HG03095 (cell line): ENCODE measurements at regions not wholly inside any gene's neighbourhood (a gene's known extent, or its start where the extent isn't known, plus 50 kb on each side); places are given as distances from the start of the nearest gene placed in this dataset.
A peak's percentile ranks its signal among the peaks of the same experiment; 100 is the strongest.
"Not testable (repeated sequence)": the region's sequence is repeated elsewhere in the genome, so short reads cannot be mapped to it uniquely, and the experiment has no call there.

Source experiments
- ATAC-seq: cut with Tn5 transposase; IDR thresholded peaks from one replicate; pipeline ENCODE4 v1.9.1; 2021; ENCODE audit warnings: moderate library complexity; ENCODE audit not compliant: unreplicated experiment

DNA sequence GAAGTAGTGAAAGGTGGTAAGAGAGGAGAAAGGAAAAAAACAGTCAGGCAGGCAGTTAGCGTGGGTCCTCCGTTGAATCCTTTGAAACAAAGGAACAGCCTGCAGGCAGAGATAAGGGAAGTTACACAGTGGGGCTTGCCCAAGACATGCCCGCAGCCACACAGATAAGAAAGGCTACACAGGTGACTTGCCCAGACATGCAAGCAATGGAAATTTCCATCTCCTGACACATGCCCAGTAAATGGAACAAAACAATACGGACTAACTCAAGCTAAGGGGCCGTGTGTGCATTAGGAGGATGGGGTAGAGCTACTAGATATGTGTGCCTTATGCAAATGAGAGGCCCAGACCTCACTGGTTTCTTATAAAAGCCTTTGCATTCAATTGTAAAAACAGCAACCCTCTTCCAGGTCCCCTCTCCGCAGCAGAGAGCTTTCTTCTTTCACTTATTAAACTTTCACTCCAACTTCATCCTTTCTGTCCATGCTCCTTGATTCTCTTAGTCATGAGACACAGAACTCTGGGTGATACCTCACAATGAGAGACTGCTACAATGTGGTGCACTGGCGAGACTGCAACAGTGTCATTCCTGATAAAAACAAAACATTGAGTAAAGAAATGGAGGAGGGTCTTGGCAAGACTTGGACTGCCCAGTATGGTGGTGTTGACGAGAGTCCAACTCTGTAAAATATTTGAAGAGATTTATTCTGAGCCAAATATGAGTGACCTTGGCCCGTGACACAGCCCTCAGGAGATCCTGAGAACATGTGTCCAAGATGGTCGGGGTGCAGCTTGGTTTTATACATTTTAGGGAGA is 997.4 kb upstream of the PRKX start:
- peak; percentile 69 for ATAC-seq

DNA sequence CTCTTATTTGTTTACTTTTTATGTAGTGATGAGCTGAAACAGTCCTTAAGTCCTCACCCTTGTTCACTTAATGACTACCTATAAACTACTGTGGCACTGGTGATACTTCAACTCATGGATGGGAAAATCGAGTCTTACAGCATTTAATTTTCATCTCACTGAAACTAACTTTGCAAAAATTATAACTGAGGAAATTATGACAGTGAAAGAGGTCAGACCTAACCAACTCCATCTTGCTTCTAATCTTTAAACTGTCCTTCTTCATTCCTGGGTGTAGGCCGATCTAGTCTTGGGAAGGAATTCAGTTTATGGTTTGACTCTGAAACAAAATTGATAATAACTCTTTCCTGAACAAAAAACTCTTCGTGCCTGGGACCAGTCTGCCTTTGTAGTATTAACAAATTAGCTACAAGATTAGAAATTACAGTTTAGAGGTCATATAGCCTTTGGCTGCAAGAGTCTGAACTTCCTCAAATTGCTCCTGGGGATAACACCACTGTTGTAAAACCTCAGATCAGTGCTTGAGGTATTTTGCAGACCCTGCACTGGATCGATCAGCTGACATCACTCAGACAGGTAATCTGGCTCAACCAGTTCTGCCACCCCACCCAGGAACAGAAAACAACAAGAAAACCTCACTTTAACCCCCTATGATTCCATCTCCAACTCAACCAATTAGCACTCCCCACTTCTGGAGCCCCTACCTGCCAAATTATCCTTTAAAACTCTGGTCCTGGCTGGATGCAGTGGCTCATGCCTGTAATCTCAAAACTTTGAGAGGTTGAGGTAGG is 995.7 kb upstream of the PRKX start:
- ATAC-seq, result no peak

DNA sequence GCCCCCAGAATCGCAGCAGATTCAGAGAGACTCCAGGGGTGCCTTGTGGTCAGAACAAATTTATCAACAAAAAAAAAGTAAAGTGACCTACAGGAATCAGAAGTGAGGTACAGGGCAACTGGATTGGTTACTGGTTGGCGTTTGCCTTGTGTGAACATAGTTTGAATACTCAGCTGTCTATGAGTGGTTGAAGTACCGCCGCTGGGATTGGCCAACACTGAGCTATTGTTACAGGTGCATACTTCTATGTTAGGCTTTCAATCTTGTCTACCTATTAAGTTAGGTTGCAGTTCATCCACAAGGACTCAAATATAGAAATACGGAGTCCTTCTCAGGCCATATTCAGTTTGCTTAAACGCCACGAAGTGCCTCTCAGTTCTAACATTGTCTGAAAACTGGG is 993.5 kb upstream of the PRKX start:
- ATAC-seq, result no peak

DNA sequence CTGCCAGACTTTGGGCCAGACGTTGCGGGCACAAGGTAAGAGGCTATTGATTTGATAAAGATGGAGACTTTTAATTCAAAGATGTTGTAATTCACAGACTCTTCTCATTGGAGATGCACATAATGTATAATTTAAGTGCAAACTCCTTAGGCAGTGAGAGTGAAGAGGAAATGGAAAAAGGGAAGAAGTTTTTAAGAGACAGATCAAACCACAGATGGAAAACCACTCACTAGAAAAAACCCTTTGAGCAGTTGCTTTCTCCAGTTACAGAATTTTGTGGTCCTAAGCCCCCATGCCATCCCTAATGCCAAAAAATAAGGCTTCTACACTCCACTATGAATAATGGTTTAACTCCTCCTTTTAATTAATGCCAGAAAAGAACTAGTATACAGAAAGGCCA is 977.1 kb upstream of the PRKX start:
- ATAC-seq, result no peak

DNA sequence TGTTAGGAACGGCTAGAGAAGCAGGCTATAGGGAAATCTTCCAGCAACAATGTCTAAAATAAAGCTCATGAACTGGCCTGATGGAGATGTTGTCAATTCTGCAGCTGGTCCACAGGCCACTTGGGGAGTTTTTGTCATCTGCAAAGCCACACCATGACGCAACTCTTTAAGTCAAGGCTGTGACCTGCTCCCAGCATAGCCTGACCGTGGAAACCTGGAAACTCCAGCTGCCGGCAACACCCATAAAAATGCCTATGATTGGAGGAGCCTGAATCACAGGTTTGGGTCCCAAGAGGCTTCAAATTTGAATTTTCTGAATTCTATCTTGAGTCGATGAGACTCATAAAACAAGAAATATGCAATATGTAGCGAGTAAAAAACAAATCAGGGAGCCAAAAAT is 969.2 kb upstream of the PRKX start:
- no peak for ATAC-seq

DNA sequence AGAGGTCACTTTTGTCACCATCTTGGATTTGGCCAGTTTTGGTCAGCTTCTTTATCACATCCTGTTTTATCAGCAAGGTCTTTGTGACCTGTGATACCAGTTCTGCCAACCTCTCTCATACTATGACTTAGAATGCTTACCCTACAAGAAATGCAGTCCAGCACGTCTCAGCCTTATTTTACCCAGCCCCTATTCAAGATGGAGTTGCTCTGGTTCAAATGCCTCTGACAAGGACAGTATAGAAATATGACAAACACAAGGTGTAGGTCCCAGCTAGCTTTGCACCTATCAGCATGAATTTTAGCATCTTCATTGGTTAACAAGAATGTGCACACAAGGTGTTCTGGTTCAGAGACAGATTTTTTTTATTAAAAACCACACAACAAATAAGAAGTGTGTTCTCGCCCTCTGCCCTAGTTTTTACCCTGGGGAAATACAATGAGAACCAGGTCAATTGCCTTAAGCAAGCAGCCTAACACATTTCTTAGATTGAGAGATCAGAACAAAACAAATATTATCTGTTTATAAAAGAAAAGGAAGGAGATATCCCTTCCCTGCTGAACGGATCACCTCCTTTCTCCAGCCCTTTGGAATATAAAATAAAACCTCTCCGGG is 962.3 kb upstream of the PRKX start:
- ATAC-seq, result no peak

DNA sequence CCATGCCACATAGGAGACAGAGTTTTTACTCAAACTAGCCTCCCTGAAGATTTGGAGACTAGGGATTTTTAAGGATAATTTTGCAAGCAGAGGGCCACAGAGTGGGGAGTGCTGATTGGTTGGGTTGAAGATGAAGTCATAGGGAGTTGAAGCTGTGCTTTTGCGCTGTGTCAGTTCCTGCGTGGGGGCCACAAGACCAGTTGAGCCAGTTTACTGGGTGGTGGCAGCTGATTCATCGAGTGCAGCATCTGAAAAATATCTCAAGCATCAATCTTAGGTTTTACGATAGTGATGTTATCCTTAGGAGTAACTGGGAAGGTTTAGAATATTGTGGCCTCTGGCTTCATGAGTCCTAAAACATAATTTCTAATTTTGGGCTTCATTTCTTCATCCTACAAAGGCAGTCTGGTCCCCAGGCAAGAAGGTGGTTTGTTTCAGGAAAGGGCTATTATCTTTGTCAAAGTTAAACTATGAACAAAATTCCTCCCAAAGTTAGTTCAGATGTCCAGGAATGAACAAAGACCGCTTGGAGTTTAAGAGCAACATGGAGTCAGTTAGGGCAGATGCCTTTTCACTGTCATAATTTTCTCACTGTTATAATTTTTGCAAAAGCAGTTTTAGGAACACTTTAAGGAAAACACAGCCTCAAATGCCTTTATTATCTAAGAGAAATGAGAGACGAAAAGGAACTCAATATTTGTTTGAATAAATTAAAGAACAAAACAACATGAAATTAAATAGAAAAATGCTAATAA is 960.8 kb upstream of the PRKX start:
- no peak for ATAC-seq

DNA sequence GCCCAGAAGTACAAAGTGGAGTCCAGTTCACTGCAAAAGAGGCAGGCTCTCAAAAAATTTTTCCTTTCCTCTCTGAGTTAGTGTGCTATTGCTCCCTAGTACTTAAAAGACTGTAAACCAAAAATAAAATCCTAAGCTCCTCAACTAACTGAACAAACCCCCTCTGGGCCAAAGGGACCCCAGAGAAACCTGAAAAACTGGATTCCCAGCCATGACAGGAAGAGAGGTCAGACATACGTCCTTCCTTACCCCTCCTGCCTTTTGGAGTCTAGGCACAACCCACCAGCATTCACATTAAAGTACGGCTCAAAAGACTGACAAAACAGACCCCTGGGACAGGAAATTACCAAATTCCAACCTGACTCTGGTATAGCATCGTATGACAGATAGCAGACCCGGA is 957.9 kb upstream of the PRKX start:
- no peak for ATAC-seq

DNA sequence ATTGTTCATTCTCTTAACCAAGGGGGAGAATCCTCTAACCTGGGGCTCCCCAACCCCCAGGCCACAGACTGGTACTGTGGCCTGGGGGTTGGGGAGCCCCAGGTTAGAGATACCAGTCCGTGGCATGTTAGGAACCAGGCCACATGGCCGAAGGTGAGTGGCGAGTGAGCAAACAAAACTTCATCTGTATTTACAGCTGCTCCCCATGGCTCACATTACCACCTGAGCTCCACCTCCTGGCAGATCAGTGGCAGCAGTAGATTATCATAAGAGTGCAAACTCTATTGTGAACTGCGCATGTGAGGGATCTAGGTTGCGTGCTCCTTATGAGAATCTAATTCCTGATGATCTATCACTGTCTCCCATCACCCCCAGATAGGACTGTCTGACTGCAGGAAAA is 957.2 kb upstream of the PRKX start:
- no peak for ATAC-seq

DNA sequence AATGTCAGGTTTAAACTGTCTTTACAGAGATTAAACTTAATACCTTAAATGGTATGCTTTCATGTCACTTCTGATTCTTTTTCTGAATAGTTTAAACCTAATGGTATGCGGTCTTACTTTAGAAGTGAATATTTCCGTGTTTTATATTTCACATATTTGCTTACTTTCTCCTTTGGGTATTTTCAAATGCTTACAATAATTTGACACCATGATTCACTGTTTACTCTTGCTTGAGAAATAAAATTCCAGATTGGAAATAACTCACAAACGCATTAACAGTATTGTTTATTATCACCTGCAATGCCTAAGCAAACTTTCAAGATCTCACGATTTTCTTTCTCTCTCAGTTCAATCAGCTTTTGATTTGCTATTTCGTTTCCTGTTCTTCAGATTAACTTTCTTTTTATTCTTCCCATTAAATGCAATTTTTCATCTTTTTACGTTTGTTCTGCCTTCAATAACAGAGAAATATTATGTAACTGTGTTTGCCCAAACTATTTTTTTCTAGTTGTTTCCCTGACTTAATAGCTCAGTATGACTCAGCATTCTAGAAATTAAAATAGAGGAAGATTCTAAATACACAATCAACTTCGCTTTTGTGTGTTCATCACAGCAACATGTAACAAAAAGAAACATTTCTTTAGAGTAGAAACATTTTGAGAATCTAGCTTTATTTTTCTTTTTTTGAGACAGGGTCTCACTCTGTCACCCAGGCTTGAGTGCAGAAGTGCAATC is 955.5 kb upstream of the PRKX start:
- ATAC-seq, result no peak

DNA sequence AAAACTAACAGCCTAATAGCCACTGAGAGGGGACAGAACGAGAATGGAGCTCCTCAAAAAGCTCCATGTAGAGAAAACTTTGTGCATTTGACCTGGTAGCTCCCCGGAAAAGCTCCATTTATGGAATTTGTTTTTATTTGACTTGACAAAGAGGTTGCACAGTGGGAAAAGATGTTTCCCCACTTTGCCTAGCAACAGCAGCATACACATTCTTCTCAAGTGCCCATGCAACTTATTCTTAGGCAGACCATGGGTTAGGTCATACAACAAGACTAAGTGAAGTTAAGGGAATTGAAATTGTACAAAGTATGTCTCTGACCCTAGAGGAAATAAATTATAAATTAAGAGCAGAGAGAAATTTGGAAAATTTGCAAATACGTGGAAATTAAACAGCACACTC is 949.6 kb upstream of the PRKX start:
- ATAC-seq, result no peak

DNA sequence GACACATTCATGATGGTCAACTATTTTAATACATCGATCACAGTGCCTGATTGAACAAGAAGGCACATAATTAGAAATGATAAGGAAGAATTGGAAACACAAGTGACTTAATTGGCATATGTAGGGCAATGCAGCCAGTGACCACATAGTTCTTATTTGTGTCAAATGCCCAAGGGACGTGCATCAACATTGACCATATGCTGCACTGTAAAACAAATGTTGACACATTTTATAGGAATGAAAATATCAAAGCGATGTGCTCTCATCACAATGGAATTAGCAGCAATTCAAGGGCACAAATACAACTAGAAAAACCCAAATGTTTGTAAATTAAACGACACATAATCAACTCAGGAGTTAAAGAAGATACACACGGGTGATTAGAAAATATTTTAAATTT is 948.3 kb upstream of the PRKX start:
- ATAC-seq, result no peak

DNA sequence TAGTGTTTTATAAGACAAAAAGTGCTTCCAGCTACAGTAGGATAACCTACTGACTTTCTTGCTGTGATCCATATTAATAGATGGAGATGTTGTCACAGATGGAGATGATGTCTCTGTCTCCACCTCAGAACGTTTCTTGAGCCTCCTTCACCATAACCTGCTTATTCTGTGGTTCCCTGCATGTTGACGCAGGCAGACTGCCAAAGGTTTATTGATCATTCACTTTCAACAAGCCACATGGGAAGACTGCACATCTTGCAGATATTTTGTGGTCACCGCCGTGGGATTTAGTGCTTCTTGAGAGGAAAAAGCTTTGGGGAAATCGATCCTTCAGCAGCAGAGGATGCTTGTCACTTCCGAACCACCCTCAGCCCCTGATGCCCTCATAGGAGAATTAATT is 943.0 kb upstream of the PRKX start:
- no peak for ATAC-seq

DNA sequence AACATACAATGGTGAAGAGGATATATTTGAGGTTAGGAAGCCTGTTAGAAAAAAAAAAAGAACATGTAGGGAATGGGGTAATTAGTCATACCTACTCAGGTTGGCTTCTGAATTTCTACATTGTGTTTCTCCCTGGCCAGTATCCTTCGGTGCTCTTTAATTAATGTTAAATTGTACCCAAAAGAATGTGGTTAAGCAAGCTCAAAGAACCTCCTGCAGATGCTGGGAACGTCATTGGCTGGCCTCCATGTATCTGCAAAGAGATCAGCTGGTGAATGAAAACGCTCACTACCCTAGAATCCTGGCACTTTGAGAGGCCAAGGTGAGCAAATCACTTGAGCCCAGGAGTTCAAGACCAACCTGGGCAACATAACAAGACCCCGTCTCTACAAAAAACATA is 942.3 kb upstream of the PRKX start:
- no peak for ATAC-seq

DNA sequence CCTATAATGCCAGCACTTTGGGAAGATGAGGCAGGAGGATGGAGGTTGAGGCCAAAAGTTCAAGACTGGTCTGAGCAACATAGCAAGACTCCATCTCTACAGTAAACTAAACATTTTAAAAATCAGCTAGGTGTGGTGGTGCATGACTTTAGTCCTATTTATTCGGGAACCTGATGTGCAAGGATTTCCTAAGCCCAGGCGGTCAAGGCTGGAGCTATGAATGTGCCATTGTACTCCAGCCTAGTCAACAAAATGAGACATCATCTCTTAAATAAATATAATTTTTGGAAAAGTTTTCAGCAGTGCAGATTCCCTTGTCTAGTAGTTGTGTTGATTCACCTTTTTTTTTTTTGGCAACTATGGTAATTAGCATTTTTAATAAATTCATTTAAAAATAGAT is 928.7 kb upstream of the PRKX start:
- no peak for ATAC-seq

DNA sequence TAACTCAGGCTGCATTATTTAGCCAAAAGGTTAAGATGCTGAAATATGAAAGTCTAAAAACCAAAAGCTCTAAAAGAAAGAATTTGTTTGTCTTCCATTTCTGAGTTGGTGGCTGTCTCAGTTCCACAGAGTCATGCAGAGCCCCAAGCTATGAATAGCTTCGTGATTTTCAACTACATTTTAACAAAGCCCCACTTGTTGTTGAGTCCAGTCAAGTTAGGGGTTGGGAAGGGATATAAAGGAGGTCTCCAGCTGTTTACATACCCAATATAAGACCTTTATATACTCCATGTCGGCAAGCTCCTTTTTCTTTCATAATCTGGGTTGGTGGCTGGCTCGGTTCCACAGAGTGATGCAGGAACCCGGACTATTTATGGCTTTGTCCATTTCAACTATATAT is 924.6 kb upstream of the PRKX start:
- ATAC-seq, result no peak

DNA sequence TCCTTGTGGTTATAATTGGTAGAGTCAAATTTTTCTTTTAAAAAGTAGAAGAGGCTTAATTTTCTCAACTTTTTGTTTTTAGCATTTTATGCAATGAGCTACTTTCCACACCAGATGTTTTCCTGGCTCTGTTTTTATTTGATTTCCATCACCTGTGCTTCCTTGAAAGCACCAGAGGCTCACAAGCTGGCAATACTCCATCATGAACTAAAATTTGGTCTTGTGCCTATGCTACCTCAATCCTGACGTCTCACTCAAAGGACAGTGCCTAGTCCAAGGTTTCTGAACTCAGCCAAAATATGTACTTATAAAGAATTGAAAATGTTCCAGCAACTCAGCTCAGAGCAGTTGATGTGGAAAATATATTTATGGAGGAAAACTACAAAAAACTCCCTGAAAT is 914.0 kb upstream of the PRKX start:
- no peak for ATAC-seq

DNA sequence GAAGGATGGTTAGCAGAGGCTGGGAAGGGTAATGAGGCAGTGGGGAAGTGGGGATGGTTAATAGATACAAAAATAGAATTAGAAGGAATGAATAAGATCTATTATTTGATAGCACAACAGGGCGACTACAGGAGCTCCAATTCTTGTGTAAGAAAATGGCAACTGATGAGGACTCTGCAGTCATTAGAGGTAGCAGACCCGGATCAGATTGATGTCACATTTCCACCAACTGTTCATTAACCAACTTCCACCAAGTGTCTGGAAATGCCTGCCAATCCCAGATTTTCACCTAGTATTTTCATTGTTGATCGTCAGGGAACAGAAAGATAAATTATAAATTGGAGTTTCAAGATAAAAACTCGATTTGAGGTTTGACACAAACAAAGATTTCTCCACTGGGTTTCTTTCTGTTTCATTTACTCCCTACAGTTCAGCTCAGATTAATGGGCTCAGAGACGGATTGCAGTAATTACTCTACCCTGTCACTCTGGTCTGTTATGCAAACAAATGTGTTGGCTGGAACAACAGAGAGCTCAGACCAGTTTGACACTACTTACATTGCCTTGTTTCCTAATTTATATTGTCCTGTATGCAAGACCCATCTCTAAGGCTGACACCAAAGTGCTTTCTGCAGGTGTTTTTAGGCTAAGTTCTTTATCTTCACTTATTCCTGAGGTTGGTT is 909.2 kb upstream of the PRKX start:
- no peak for ATAC-seq

DNA sequence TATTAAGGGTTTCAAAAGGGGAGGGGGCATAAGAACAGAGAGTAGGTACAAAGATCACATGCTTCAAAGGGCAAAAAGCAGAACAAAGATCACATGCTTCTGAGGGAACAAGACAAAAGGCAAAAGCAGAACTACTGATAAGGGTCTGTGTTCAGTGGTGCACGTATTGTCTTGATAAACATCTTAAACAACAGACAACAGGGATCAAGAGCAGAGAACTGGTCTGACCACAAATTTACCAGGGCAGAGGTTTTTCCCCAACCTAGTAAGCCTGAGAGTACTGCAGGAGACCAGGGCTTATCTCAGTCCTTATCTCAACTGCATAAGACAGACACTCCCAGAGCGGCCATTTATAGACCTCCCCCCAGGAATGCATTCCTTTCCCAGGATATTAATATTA is 900.2 kb upstream of the PRKX start:
- ATAC-seq, result not testable (repeated sequence)

DNA sequence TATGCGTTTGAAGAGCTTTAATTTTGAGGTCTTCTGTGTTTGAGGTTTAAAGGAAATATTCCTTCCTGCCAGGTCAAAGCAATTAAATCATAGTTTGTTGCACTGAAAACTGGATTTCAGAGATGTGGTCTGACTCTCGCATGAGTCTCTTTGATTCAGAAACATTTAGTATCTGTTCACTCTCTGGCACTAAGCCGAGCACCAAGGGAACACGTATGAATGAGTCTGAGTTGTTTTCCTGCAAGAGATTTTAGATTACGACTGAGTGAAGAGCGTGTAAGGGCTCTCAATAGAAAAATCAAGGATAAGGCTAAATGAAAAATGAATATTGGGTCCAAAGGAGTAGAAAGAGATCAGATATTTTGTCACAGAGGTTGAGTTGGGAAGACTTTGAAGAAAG is 875.4 kb upstream of the PRKX start:
- ATAC-seq, result no peak
